Body of pancreas (tissue), 4 donors: ENCODE measurements at regions not wholly inside any gene's neighbourhood (a gene's known extent, or its start where the extent isn't known, plus 50 kb on each side); places are given as distances from the start of the nearest gene placed in this dataset.
"Not testable (repeated sequence)": the region's sequence is repeated elsewhere in the genome, so short reads cannot be mapped to it uniquely, and the experiment has no call there.

Experiments
- ATAC-seq: fragments of 150-250 bp; one replicate; pipeline ENCODE4 v1.9.1; 2016
- DNase-seq, 4 donors: peaks; one replicate each; pipeline ENCODE4 v3.0.0-alpha.2; 2019
- H3K27ac ChIP-seq, 4 donors: fragments of 200-600 bp; sonication (generic); 1 replicate in 3 of 4; 2 replicates in 1 of 4; pipeline versions ENCODE4 v1.5.1 to v1.6.1; 2016 to 2019; ENCODE audit warnings: mild to moderate bottlenecking in 1 of 4, mixed read lengths in 1 of 4, moderate library complexity in 1 of 4
- H3K27me3 ChIP-seq, 2 donors: fragments of 200-600 bp; sonication (generic); one replicate each; pipeline ENCODE4 v1.6.0; 2016; ENCODE audit warnings: mild to moderate bottlenecking in 1 of 2
- H3K36me3 ChIP-seq, 2 donors: fragments of 200-600 bp; sonication (generic); replicated peaks in 1 of 2; 2 replicates each; pipeline ENCODE4 v1.5.1; 2016; ENCODE audit warnings: low read depth in 2 of 2; ENCODE audit not compliant: insufficient read depth in 1 of 2
- H3K4me1 ChIP-seq: fragments of 200-600 bp; sonication (generic); one replicate; pipeline ENCODE4 v1.6.0; 2016
- H3K4me3 ChIP-seq, 2 donors: fragments of 200-600 bp; sonication (generic); 1 replicate in 1 of 2; 2 replicates in 1 of 2; pipeline ENCODE4 v1.5.1; 2016 to 2019
- H3K9me3 ChIP-seq, 3 donors: fragments of 200-600 bp; sonication (generic); 1 replicate in 2 of 3; 2 replicates in 1 of 3; pipeline ENCODE4 v1.5.1; 2016
- CTCF ChIP-seq, 7 experiments: fragments of 450-650 bp in 4 of 7; fragments of 200-600 bp in 3 of 7; sonication (generic) in 3 of 7; IDR thresholded peaks; one replicate each; pipeline ENCODE4 v1.5.1; 2016 to 2019; ENCODE audit warnings: antibody characterized with exemption in 7 of 7
- POLR2A ChIP-seq, 3 donors: fragments of 450-650 bp; IDR thresholded peaks; one replicate each; pipeline ENCODE4 v1.6.1; 2016; ENCODE audit warnings: antibody characterized with exemption in 3 of 3, mild to moderate bottlenecking in 2 of 3
- WGBS, 2 donors: methylation state at CpG; one replicate each; pipeline ENCODE4 v1.1.5; 2017; 5-methylcytosine and 5-hydroxymethylcytosine counted together
- intact Hi-C: fragments of 100-400 bp; cut with DNase I; formaldehyde crosslinking; loops from one replicate; pipeline ENCODE4 v1.15.1; 2023

- no peak overlapping the region for H3K4me3 ChIP-seq
- H3K27me3 ChIP-seq, result no peaks in the 10 kb centered on the region
- TF ChIP-seq POLR2A (IDR thresholded peaks at IDR 0.05), result no peak
- no peak for TF ChIP-seq CTCF (IDR thresholded peaks at IDR 0.05)
- intact Hi-C loops, result no loop called here
- ATAC-seq (no peak), DNase-seq (no peak)
- no peaks in the 10 kb centered on the region for H3K9me3 ChIP-seq
- no peak overlapping the region for H3K27ac ChIP-seq
- H3K36me3 ChIP-seq, result no peaks in the 10 kb centered on the region
- peaks cover 12% of the 10 kb centered on the region for H3K4me1 ChIP-seq
Observed at GRCh38 chr5:92942762-92943161, 638.3 kb downstream of the NR2F1-AS1 start.

GRCh38 chr5:92941806-92942205, 639.2 kb downstream of the NR2F1-AS1 start:
- Histone ChIP-seq H3K27me3 (no peaks in the 10 kb centered on the region), H3K27ac (no peak overlapping the region), H3K4me1 (peaks cover 12% of the 10 kb centered on the region), H3K36me3 (no peaks in the 10 kb centered on the region), H3K9me3 (no peaks in the 10 kb centered on the region), H3K4me3 (no peak overlapping the region)
- TF ChIP-seq CTCF (IDR thresholded peaks at IDR 0.05) (no peak), POLR2A (IDR thresholded peaks at IDR 0.05) (no peak)
- 68 to 78% methylated on average over 9 of the region's 9 CpGs for WGBS, 2 donors
- ATAC-seq (no peak), DNase-seq (no peak)
- intact Hi-C loops, result no loop called here

- Histone ChIP-seq H3K27ac (no peak overlapping the region), H3K27me3 (no peaks in the 10 kb centered on the region), H3K4me3 (no peak overlapping the region), H3K36me3 (no peaks in the 10 kb centered on the region), H3K4me1 (no peaks in the 10 kb centered on the region), H3K9me3 (no peaks in the 10 kb centered on the region)
- TF ChIP-seq CTCF (IDR thresholded peaks at IDR 0.05) (no peak), POLR2A (IDR thresholded peaks at IDR 0.05) (no peak)
- no peak for ATAC-seq
- DNase-seq, result no peak
- intact Hi-C loops, result no loop called here
- 14 to 26% methylated on average over 4 of the region's 4 CpGs for WGBS, 2 donors
Observed at GRCh38 chr5:92939428-92939827, 641.6 kb downstream of the NR2F1-AS1 start.

GRCh38 chr5:92937396-92937795, 643.6 kb downstream of the NR2F1-AS1 start:
- WGBS, 2 donors, result 42 to 59% methylated on average over 2 of the region's 2 CpGs
- H3K9me3 ChIP-seq, H3K27me3 ChIP-seq, ATAC-seq, H3K4me1 ChIP-seq, intact Hi-C loops, DNase-seq, H3K4me3 ChIP-seq, H3K36me3 ChIP-seq, H3K27ac ChIP-seq: not testable (repeated sequence)

GRCh38 chr5:92930057-92930456, 651.0 kb downstream of the NR2F1-AS1 start:
- Histone ChIP-seq H3K27ac (no peak overlapping the region), H3K4me3 (no peak overlapping the region), H3K9me3 (no peaks in the 10 kb centered on the region), H3K27me3 (no peaks in the 10 kb centered on the region), H3K36me3 (no peaks in the 10 kb centered on the region), H3K4me1 (no peaks in the 10 kb centered on the region)
- no peak for DNase-seq
- TF ChIP-seq POLR2A (IDR thresholded peaks at IDR 0.05) (no peak), CTCF (IDR thresholded peaks at IDR 0.05) (no peak)
- 64 to 67% methylated on average over 3 of the region's 3 CpGs for WGBS, 2 donors
- ATAC-seq, result no peak
- intact Hi-C loops, result no loop called here
